ENCODE measurements at regions not wholly inside any gene's neighbourhood (a gene's known extent, or its start where the extent isn't known, plus 50 kb on each side); places are given as distances from the start of the nearest gene placed in this dataset.

GRCh38 chr4:164441109-164441508 is 312.8 kb upstream of the SMIM31 start:
- no peak for DNase-seq (ENCODE audit: low read depth in 6 of 9, low spot score in 9 of 9)
- no peaks in the 10 kb centered on the region for H3K4me1 ChIP-seq (ENCODE audit: control insufficient read depth in 2 of 2, insufficient read depth in 2 of 2, low read length in 2 of 2)
- no peaks in the 10 kb centered on the region for H3K9me3 ChIP-seq (ENCODE audit: control insufficient read depth in 2 of 2, insufficient read depth in 1 of 2, low read length in 1 of 2)
- H3K36me3 ChIP-seq (ENCODE audit: control insufficient read depth in 2 of 2, insufficient read depth in 2 of 2, low read length in 1 of 2) = no peaks in the 10 kb centered on the region
- 100% methylated on average over 1 of the region's 1 CpG for WGBS
- H3K4me3 ChIP-seq (ENCODE audit: low read length in 2 of 2) = no peak overlapping the region
- H3K27me3 ChIP-seq (ENCODE audit: control insufficient read depth in 2 of 2, insufficient read depth in 1 of 2, low read length in 1 of 2) = no peaks in the 10 kb centered on the region
- no peak overlapping the region for H3K27ac ChIP-seq (ENCODE audit: low read depth in 1 of 2, low read length in 1 of 2)

GRCh38 chr4:164442180-164442579 is 311.8 kb upstream of the SMIM31 start:
- DNase-seq (ENCODE audit: low read depth in 6 of 9, low spot score in 9 of 9) = no peak
- Histone ChIP-seq H3K4me1 (ENCODE audit: control insufficient read depth in 2 of 2, insufficient read depth in 2 of 2, low read length in 2 of 2) (no peaks in the 10 kb centered on the region), H3K36me3 (ENCODE audit: control insufficient read depth in 2 of 2, insufficient read depth in 2 of 2, low read length in 1 of 2) (no peaks in the 10 kb centered on the region), H3K4me3 (ENCODE audit: low read length in 2 of 2) (no peak overlapping the region), H3K27ac (ENCODE audit: low read depth in 1 of 2, low read length in 1 of 2) (no peak overlapping the region), H3K27me3 (ENCODE audit: control insufficient read depth in 2 of 2, insufficient read depth in 1 of 2, low read length in 1 of 2) (no peaks in the 10 kb centered on the region), H3K9me3 (ENCODE audit: control insufficient read depth in 2 of 2, insufficient read depth in 1 of 2, low read length in 1 of 2) (no peaks in the 10 kb centered on the region)
- WGBS = 70% methylated on average over 3 of the region's 3 CpGs

GRCh38 chr4:164446516-164446915 is 307.4 kb upstream of the SMIM31 start:
- Histone ChIP-seq H3K27ac (ENCODE audit: low read depth in 1 of 2, low read length in 1 of 2) (no peak overlapping the region), H3K9me3 (ENCODE audit: control insufficient read depth in 2 of 2, insufficient read depth in 1 of 2, low read length in 1 of 2) (no peaks in the 10 kb centered on the region), H3K4me3 (ENCODE audit: low read length in 2 of 2) (no peak overlapping the region), H3K4me1 (ENCODE audit: control insufficient read depth in 2 of 2, insufficient read depth in 2 of 2, low read length in 2 of 2) (no peaks in the 10 kb centered on the region), H3K36me3 (ENCODE audit: control insufficient read depth in 2 of 2, insufficient read depth in 2 of 2, low read length in 1 of 2) (no peaks in the 10 kb centered on the region), H3K27me3 (ENCODE audit: control insufficient read depth in 2 of 2, insufficient read depth in 1 of 2, low read length in 1 of 2) (no peaks in the 10 kb centered on the region)
- DNase-seq (ENCODE audit: low read depth in 6 of 9, low spot score in 9 of 9) = no peak

GRCh38 chr4:164461901-164462300 is 292.0 kb upstream of the SMIM31 start:
- DNase-seq (ENCODE audit: low read depth in 6 of 9, low spot score in 9 of 9) = no peak
- H3K9me3 ChIP-seq (ENCODE audit: control insufficient read depth in 2 of 2, insufficient read depth in 1 of 2, low read length in 1 of 2) = no peaks in the 10 kb centered on the region
- H3K36me3 ChIP-seq (ENCODE audit: control insufficient read depth in 2 of 2, insufficient read depth in 2 of 2, low read length in 1 of 2) = no peaks in the 10 kb centered on the region
- no peak overlapping the region for H3K4me3 ChIP-seq (ENCODE audit: low read length in 2 of 2)
- H3K27me3 ChIP-seq (ENCODE audit: control insufficient read depth in 2 of 2, insufficient read depth in 1 of 2, low read length in 1 of 2) = no peaks in the 10 kb centered on the region
- no peaks in the 10 kb centered on the region for H3K4me1 ChIP-seq (ENCODE audit: control insufficient read depth in 2 of 2, insufficient read depth in 2 of 2, low read length in 2 of 2)
- H3K27ac ChIP-seq (ENCODE audit: low read depth in 1 of 2, low read length in 1 of 2) = no peak overlapping the region
- 73% methylated on average over 2 of the region's 2 CpGs for WGBS

- Histone ChIP-seq H3K27ac (ENCODE audit: low read depth in 1 of 2, low read length in 1 of 2) (no peak overlapping the region), H3K4me3 (ENCODE audit: low read length in 2 of 2) (no peak overlapping the region), H3K9me3 (ENCODE audit: control insufficient read depth in 2 of 2, insufficient read depth in 1 of 2, low read length in 1 of 2) (no peaks in the 10 kb centered on the region), H3K36me3 (ENCODE audit: control insufficient read depth in 2 of 2, insufficient read depth in 2 of 2, low read length in 1 of 2) (no peaks in the 10 kb centered on the region), H3K27me3 (ENCODE audit: control insufficient read depth in 2 of 2, insufficient read depth in 1 of 2, low read length in 1 of 2) (no peaks in the 10 kb centered on the region), H3K4me1 (ENCODE audit: control insufficient read depth in 2 of 2, insufficient read depth in 2 of 2, low read length in 2 of 2) (no peaks in the 10 kb centered on the region)
- DNase-seq (ENCODE audit: low read depth in 6 of 9, low spot score in 9 of 9) = no peak
Observed at GRCh38 chr4:164462471-164462870, 291.5 kb upstream of the SMIM31 start.

- Histone ChIP-seq H3K27ac (ENCODE audit: low read depth in 1 of 2, low read length in 1 of 2) (no peak overlapping the region), H3K4me1 (ENCODE audit: control insufficient read depth in 2 of 2, insufficient read depth in 2 of 2, low read length in 2 of 2) (no peaks in the 10 kb centered on the region), H3K4me3 (ENCODE audit: low read length in 2 of 2) (no peak overlapping the region), H3K9me3 (ENCODE audit: control insufficient read depth in 2 of 2, insufficient read depth in 1 of 2, low read length in 1 of 2) (no peaks in the 10 kb centered on the region), H3K27me3 (ENCODE audit: control insufficient read depth in 2 of 2, insufficient read depth in 1 of 2, low read length in 1 of 2) (no peaks in the 10 kb centered on the region), H3K36me3 (ENCODE audit: control insufficient read depth in 2 of 2, insufficient read depth in 2 of 2, low read length in 1 of 2) (no peaks in the 10 kb centered on the region)
- WGBS = 85% methylated on average over 1 of the region's 1 CpG
- no peak for DNase-seq (ENCODE audit: low read depth in 6 of 9, low spot score in 9 of 9)
Observed at GRCh38 chr4:164464313-164464712, 289.6 kb upstream of the SMIM31 start.

- no peaks in the 10 kb centered on the region for H3K27me3 ChIP-seq (ENCODE audit: control insufficient read depth in 2 of 2, insufficient read depth in 1 of 2, low read length in 1 of 2)
- no peak overlapping the region for H3K4me3 ChIP-seq (ENCODE audit: low read length in 2 of 2)
- no peaks in the 10 kb centered on the region for H3K36me3 ChIP-seq (ENCODE audit: control insufficient read depth in 2 of 2, insufficient read depth in 2 of 2, low read length in 1 of 2)
- H3K9me3 ChIP-seq (ENCODE audit: control insufficient read depth in 2 of 2, insufficient read depth in 1 of 2, low read length in 1 of 2) = no peaks in the 10 kb centered on the region
- no peak for DNase-seq (ENCODE audit: low read depth in 6 of 9, low spot score in 9 of 9)
- 78% methylated on average over 3 of the region's 3 CpGs for WGBS
- no peaks in the 10 kb centered on the region for H3K4me1 ChIP-seq (ENCODE audit: control insufficient read depth in 2 of 2, insufficient read depth in 2 of 2, low read length in 2 of 2)
- no peak overlapping the region for H3K27ac ChIP-seq (ENCODE audit: low read depth in 1 of 2, low read length in 1 of 2)
Observed at GRCh38 chr4:164467493-164467892, 286.4 kb upstream of the SMIM31 start.

- Histone ChIP-seq H3K4me1 (ENCODE audit: control insufficient read depth in 2 of 2, insufficient read depth in 2 of 2, low read length in 2 of 2) (no peaks in the 10 kb centered on the region), H3K9me3 (ENCODE audit: control insufficient read depth in 2 of 2, insufficient read depth in 1 of 2, low read length in 1 of 2) (no peaks in the 10 kb centered on the region), H3K27ac (ENCODE audit: low read depth in 1 of 2, low read length in 1 of 2) (no peak overlapping the region), H3K27me3 (ENCODE audit: control insufficient read depth in 2 of 2, insufficient read depth in 1 of 2, low read length in 1 of 2) (no peaks in the 10 kb centered on the region), H3K36me3 (ENCODE audit: control insufficient read depth in 2 of 2, insufficient read depth in 2 of 2, low read length in 1 of 2) (no peaks in the 10 kb centered on the region), H3K4me3 (ENCODE audit: low read length in 2 of 2) (no peak overlapping the region)
- no peak for DNase-seq (ENCODE audit: low read depth in 6 of 9, low spot score in 9 of 9)
- WGBS = 90% methylated on average over 4 of the region's 4 CpGs
Observed at GRCh38 chr4:164481306-164482091, 272.4 kb upstream of the SMIM31 start.

- H3K4me1 ChIP-seq (ENCODE audit: control insufficient read depth in 2 of 2, insufficient read depth in 2 of 2, low read length in 2 of 2) = no peaks in the 10 kb centered on the region
- no peaks in the 10 kb centered on the region for H3K36me3 ChIP-seq (ENCODE audit: control insufficient read depth in 2 of 2, insufficient read depth in 2 of 2, low read length in 1 of 2)
- H3K4me3 ChIP-seq (ENCODE audit: low read length in 2 of 2) = no peak overlapping the region
- no peak for DNase-seq (ENCODE audit: low read depth in 6 of 9, low spot score in 9 of 9)
- no peaks in the 10 kb centered on the region for H3K9me3 ChIP-seq (ENCODE audit: control insufficient read depth in 2 of 2, insufficient read depth in 1 of 2, low read length in 1 of 2)
- no peaks in the 10 kb centered on the region for H3K27me3 ChIP-seq (ENCODE audit: control insufficient read depth in 2 of 2, insufficient read depth in 1 of 2, low read length in 1 of 2)
- no peak overlapping the region for H3K27ac ChIP-seq (ENCODE audit: low read depth in 1 of 2, low read length in 1 of 2)
- WGBS = 77% methylated on average over 4 of the region's 4 CpGs
Observed at GRCh38 chr4:164482092-164482404, 271.9 kb upstream of the SMIM31 start.

- Histone ChIP-seq H3K27me3 (ENCODE audit: control insufficient read depth in 2 of 2, insufficient read depth in 1 of 2, low read length in 1 of 2) (no peaks in the 10 kb centered on the region), H3K4me1 (ENCODE audit: control insufficient read depth in 2 of 2, insufficient read depth in 2 of 2, low read length in 2 of 2) (no peaks in the 10 kb centered on the region), H3K27ac (ENCODE audit: low read depth in 1 of 2, low read length in 1 of 2) (no peak overlapping the region), H3K36me3 (ENCODE audit: control insufficient read depth in 2 of 2, insufficient read depth in 2 of 2, low read length in 1 of 2) (no peaks in the 10 kb centered on the region), H3K9me3 (ENCODE audit: control insufficient read depth in 2 of 2, insufficient read depth in 1 of 2, low read length in 1 of 2) (no peaks in the 10 kb centered on the region), H3K4me3 (ENCODE audit: low read length in 2 of 2) (no peak overlapping the region)
- DNase-seq (ENCODE audit: low read depth in 6 of 9, low spot score in 9 of 9) = no peak
Observed at GRCh38 chr4:164482758-164483157, 271.2 kb upstream of the SMIM31 start.

Data from thymus (tissue), 11 donors.